MM.1S (cell line): ENCODE measurements at regions not wholly inside any gene's neighbourhood (a gene's known extent, or its start where the extent isn't known, plus 50 kb on each side); places are given as distances from the start of the nearest gene placed in this dataset.

Experiments used
- DNase-seq: peaks from one replicate; pipeline ENCODE4 v3.0.0-alpha.2; 2015
- H2AFZ ChIP-seq: fragments of 300-600 bp; sonication (generic); 2 replicates; pipeline ENCODE4 v1.6.0; 2016; ENCODE audit warnings: antibody characterized with exemption, low read length
- H3F3A ChIP-seq: fragments of 300-600 bp; sonication (generic); 2 replicates; pipeline ENCODE4 v1.6.1; 2016; ENCODE audit warnings: mild to moderate bottlenecking, antibody characterized with exemption, low read length, moderate library complexity, mixed read lengths; ENCODE audit not compliant: insufficient read depth
- H3K27ac ChIP-seq: fragments of 300-600 bp; sonication (generic); 2 replicates; pipeline ENCODE4 v1.5.1; 2016; ENCODE audit warnings: mild to moderate bottlenecking, low read length
- H3K27me3 ChIP-seq: fragments of 300-600 bp; sonication (generic); replicated peaks from 2 replicates; pipeline ENCODE4 v1.6.0; 2016; ENCODE audit warnings: low read length; ENCODE audit not compliant: insufficient read depth
- H3K36me3 ChIP-seq: fragments of 300-600 bp; sonication (generic); replicated peaks from 2 replicates; pipeline ENCODE4 v1.6.1; 2016; ENCODE audit warnings: mild to moderate bottlenecking, low read length, mixed read lengths; ENCODE audit not compliant: insufficient read depth
- H3K4me1 ChIP-seq: fragments of 300-600 bp; sonication (generic); 2 replicates; pipeline ENCODE4 v1.6.1; 2016; ENCODE audit warnings: low read length, mixed read lengths
- H3K4me2 ChIP-seq: fragments of 300-600 bp; sonication (generic); 2 replicates; pipeline ENCODE4 v1.6.0; 2016; ENCODE audit warnings: low read depth, low read length
- H3K4me3 ChIP-seq: fragments of 300-600 bp; sonication (generic); 2 replicates; pipeline ENCODE4 v1.5.1; 2016; ENCODE audit warnings: low read length, mixed read lengths
- H3K79me2 ChIP-seq: fragments of 300-600 bp; sonication (generic); 2 replicates; pipeline ENCODE4 v1.6.1; 2016; ENCODE audit warnings: mixed run types, low read length, mixed read lengths
- H3K9ac ChIP-seq: fragments of 300-600 bp; sonication (generic); 2 replicates; pipeline ENCODE4 v1.6.1; 2016; ENCODE audit warnings: low read length, mixed read lengths
- H3K9me2 ChIP-seq: fragments of 300-600 bp; sonication (generic); replicated peaks from 2 replicates; pipeline ENCODE4 v1.6.1; 2016; ENCODE audit warnings: mild to moderate bottlenecking, low read length, mixed read lengths; ENCODE audit not compliant: insufficient read depth
- H3K9me3 ChIP-seq: fragments of 300-600 bp; sonication (generic); replicated peaks from 2 replicates; pipeline ENCODE4 v1.6.1; 2016; ENCODE audit warnings: mild to moderate bottlenecking, low read length, mixed read lengths; ENCODE audit not compliant: insufficient read depth
- H4K20me1 ChIP-seq: fragments of 300-600 bp; sonication (generic); 2 replicates; pipeline ENCODE4 v1.6.1; 2016; ENCODE audit warnings: mild to moderate bottlenecking, low read length, moderate library complexity, mixed read lengths; ENCODE audit not compliant: insufficient read depth
- CTCF ChIP-seq: fragments of 300-600 bp; sonication (generic); IDR thresholded peaks from 2 replicates; pipeline ENCODE4 v1.5.1; 2016; ENCODE audit warnings: antibody characterized with exemption, low read length, mixed read lengths
- EZH2 ChIP-seq: fragments of 300-600 bp; sonication (generic); optimal IDR thresholded peaks from 2 replicates; pipeline ENCODE3; 2017; ENCODE audit warnings: low read depth, mild to moderate bottlenecking, antibody characterized with exemption, low read length, mixed read lengths
- EZH2phosphoT487 ChIP-seq: fragments of 300-600 bp; sonication (generic); IDR thresholded peaks from 2 replicates; pipeline ENCODE4 v1.6.1; 2018; ENCODE audit warnings: antibody characterized with exemption, low read length

GRCh38 chr14:98411154-98411553, 860.8 kb downstream of the BCL11B start:
- Histone ChIP-seq H4K20me1 (no peaks in the 10 kb centered on the region), H3K4me3 (no peak overlapping the region), H3K9me2 (no peaks in the 10 kb centered on the region), H3K4me1 (no peaks in the 10 kb centered on the region), H3K79me2 (no peaks in the 10 kb centered on the region), H3K36me3 (no peaks in the 10 kb centered on the region), H3K4me2 (no peak overlapping the region), H3K9me3 (no peaks in the 10 kb centered on the region), H3K27ac (no peak overlapping the region), H3K9ac (no peak overlapping the region), H3F3A (no peaks in the 10 kb centered on the region), H2AFZ (no peak overlapping the region), H3K27me3 (no peaks in the 10 kb centered on the region)
- no peak for DNase-seq
- no peak for TF ChIP-seq EZH2phosphoT487
- no peak for TF ChIP-seq CTCF
- no peak for TF ChIP-seq EZH2

GRCh38 chr14:98412431-98412830, 859.6 kb downstream of the BCL11B start:
- Histone ChIP-seq H3K27ac (no peak overlapping the region), H3K4me3 (no peak overlapping the region), H3K4me2 (no peak overlapping the region), H3K9me2 (no peaks in the 10 kb centered on the region), H3K36me3 (no peaks in the 10 kb centered on the region), H3K79me2 (no peaks in the 10 kb centered on the region), H3K9ac (no peak overlapping the region), H2AFZ (no peak overlapping the region), H4K20me1 (no peaks in the 10 kb centered on the region), H3K9me3 (no peaks in the 10 kb centered on the region), H3K27me3 (no peaks in the 10 kb centered on the region), H3F3A (no peaks in the 10 kb centered on the region), H3K4me1 (no peaks in the 10 kb centered on the region)
- DNase-seq: no peak
- no peak for TF ChIP-seq EZH2phosphoT487

GRCh38 chr14:98415766-98416165, 856.2 kb downstream of the BCL11B start:
- TF ChIP-seq CTCF (no peak), EZH2 (no peak), EZH2phosphoT487 (no peak)
- no peak overlapping the region for H3K4me2 ChIP-seq
- H3K4me1 ChIP-seq: no peaks in the 10 kb centered on the region
- no peaks in the 10 kb centered on the region for H3K36me3 ChIP-seq
- H3K9ac ChIP-seq: no peak overlapping the region
- no peaks in the 10 kb centered on the region for H3K9me2 ChIP-seq
- no peaks in the 10 kb centered on the region for H3K9me3 ChIP-seq
- H3K79me2 ChIP-seq: no peaks in the 10 kb centered on the region
- no peak overlapping the region for H3K4me3 ChIP-seq
- no peak overlapping the region for H2AFZ ChIP-seq
- no peaks in the 10 kb centered on the region for H4K20me1 ChIP-seq
- no peak overlapping the region for H3K27ac ChIP-seq
- no peaks in the 10 kb centered on the region for H3K27me3 ChIP-seq
- no peaks in the 10 kb centered on the region for H3F3A ChIP-seq
- no peak for DNase-seq

- Histone ChIP-seq H3K4me1 (no peaks in the 10 kb centered on the region), H3K79me2 (no peaks in the 10 kb centered on the region), H3K27me3 (no peaks in the 10 kb centered on the region), H3K36me3 (no peaks in the 10 kb centered on the region), H3K9ac (no peak overlapping the region), H3F3A (no peaks in the 10 kb centered on the region), H3K9me2 (no peaks in the 10 kb centered on the region), H3K4me3 (no peak overlapping the region), H2AFZ (no peak overlapping the region), H3K9me3 (no peaks in the 10 kb centered on the region), H4K20me1 (no peaks in the 10 kb centered on the region), H3K27ac (no peak overlapping the region), H3K4me2 (no peak overlapping the region)
- DNase-seq: no peak
- TF ChIP-seq EZH2: no peak
- TF ChIP-seq CTCF: no peak
- TF ChIP-seq EZH2phosphoT487: no peak
Measured at GRCh38 chr14:98417001-98417400, 855.0 kb downstream of the BCL11B start.
